ENCODE measurements at regions not wholly inside any gene's neighbourhood (a gene's known extent, or its start where the extent isn't known, plus 50 kb on each side); places are given as distances from the start of the nearest gene placed in this dataset.
"Not testable (repeated sequence)": the region's sequence is repeated elsewhere in the genome, so short reads cannot be mapped to it uniquely, and the experiment has no call there.

DNA sequence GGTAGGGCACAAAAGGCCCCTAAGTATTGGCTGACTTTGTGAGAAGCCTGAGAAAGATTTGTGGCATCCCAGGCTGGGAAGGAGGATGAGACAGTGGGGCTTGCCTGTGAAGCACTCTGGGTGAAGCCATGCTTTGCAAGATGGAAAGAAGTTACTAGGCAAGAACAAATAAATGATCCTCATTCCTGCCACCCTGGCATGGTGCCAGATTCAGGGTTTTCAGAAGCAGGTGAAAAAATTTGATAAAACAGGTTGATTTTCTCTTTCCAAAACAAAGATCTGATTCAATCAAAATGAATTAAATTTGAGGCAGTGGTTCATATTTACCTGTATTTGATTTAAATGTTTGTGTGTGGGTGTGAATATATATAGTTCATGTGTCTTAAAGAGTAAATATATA, 386.9 kb upstream of the PROX1 start:
- no peaks in the 10 kb centered on the region for H3K4me1 Mint-ChIP-seq
- DNase-seq (ENCODE audit: low spot score in 2 of 2) (no peak), ATAC-seq (replicated peaks; ENCODE audit: extremely low read depth, poor library complexity, severe bottlenecking) (no peak)
- H3K27ac Mint-ChIP-seq (ENCODE audit: low read depth) = no peak overlapping the region
- no peak overlapping the region for H3K4me3 Mint-ChIP-seq
- H3K36me3 Mint-ChIP-seq (ENCODE audit: insufficient read depth) = no peaks in the 10 kb centered on the region
- peaks cover 8% of the 10 kb centered on the region for H3K9me3 Mint-ChIP-seq
- H3K27me3 Mint-ChIP-seq = no peaks in the 10 kb centered on the region

- ATAC-seq (replicated peaks; ENCODE audit: extremely low read depth, poor library complexity, severe bottlenecking); H3K36me3 Mint-ChIP-seq (ENCODE audit: insufficient read depth); H3K27me3 Mint-ChIP-seq; DNase-seq (ENCODE audit: low spot score in 2 of 2); H3K4me1 Mint-ChIP-seq; H3K27ac Mint-ChIP-seq (ENCODE audit: low read depth); H3K4me3 Mint-ChIP-seq; H3K9me3 Mint-ChIP-seq: not testable (repeated sequence)
Observed at GRCh38 chr1:213601705-213602104, 386.1 kb upstream of the PROX1 start.

DNA sequence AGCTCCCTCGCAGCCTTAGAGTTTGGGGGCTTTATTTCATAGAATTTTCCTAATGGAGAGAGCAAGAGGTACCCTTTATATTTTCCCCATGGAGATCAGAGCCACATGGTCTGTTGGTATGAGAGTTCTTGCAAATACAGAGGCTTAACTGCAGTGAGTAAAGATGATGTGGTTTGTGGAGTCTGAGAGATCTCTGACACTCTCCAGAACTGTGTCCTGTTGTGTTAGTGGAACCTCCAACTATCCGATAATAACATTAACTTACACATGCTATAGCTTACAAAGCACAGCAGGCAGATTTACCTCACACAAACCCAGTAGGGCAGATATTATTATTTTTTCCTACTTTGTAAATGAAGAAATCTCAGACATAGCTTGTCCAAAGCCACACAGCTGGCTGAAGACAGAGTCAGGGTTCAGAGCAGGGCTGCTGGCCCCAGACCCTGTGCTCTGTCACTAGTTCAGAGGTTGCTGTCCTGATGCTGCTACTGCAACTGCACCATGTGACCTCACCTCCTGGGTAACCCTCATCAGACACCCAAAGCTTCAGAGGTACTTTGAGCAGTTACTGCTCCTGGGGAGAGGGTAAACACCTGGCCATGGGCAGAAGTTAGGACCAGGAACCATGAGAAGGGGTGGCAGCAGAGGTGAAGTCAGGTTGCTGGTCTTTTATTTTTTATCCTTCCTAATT, 384.8 kb upstream of the PROX1 start:
- H3K4me3 Mint-ChIP-seq = no peak overlapping the region
- DNase-seq (ENCODE audit: low spot score in 2 of 2) = no peak
- no peak overlapping the region for H3K27ac Mint-ChIP-seq (ENCODE audit: low read depth)
- ATAC-seq (replicated peaks; ENCODE audit: extremely low read depth, poor library complexity, severe bottlenecking) = no peak
- no peaks in the 10 kb centered on the region for H3K27me3 Mint-ChIP-seq
- H3K36me3 Mint-ChIP-seq (ENCODE audit: insufficient read depth) = no peaks in the 10 kb centered on the region
- no peaks in the 10 kb centered on the region for H3K4me1 Mint-ChIP-seq
- no peaks in the 10 kb centered on the region for H3K9me3 Mint-ChIP-seq

DNA sequence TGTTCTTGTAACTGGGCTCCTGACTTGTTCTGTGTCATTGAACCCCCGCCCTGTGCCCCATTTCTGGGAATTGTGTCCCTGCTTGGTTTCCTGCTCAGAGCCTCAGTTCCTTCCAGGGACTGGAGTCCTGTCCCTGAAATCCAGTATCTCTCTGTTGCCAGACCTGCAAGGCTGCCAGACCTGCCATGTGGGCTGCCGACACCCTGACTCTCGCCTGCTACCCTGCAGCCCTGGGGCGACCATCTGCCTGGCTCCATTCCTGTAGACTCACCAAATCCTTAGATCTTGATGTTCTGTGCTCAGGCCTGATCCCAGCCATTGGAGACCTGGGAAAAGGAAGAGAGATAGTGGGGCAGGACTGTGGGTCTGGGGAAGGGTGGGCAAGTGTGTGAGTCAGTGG, 383.3 kb upstream of the PROX1 start:
- ATAC-seq (replicated peaks; ENCODE audit: extremely low read depth, poor library complexity, severe bottlenecking) (no peak), DNase-seq (ENCODE audit: low spot score in 2 of 2) (no peak)
- no peaks in the 10 kb centered on the region for H3K9me3 Mint-ChIP-seq
- no peak overlapping the region for H3K4me3 Mint-ChIP-seq
- H3K36me3 Mint-ChIP-seq (ENCODE audit: insufficient read depth) = no peaks in the 10 kb centered on the region
- H3K27ac Mint-ChIP-seq (ENCODE audit: low read depth) = no peak overlapping the region
- H3K4me1 Mint-ChIP-seq = no peaks in the 10 kb centered on the region
- no peaks in the 10 kb centered on the region for H3K27me3 Mint-ChIP-seq

DNA sequence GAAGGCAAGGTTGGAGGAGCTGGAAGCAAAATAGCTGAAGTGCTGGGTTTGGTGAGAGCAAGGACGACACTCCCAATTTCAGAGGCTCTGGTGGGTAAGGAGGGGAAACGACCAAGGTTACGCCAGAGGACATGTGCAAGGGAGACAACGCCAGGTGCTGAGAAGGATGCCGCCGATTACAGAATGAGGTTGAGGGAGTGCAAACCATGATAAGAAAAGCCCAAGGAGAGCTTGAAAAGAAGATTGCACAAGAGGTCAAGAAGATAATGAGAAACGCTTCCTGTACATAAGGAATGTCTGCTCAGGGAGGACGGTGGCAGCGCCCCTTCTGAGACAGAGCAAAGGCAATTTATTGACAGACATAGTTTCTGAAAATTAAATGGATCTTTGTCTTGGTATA, 382.0 kb upstream of the PROX1 start:
- Mint-ChIP-seq H3K4me1 (no peaks in the 10 kb centered on the region), H3K27ac (ENCODE audit: low read depth) (no peak overlapping the region), H3K27me3 (no peaks in the 10 kb centered on the region), H3K4me3 (no peak overlapping the region), H3K36me3 (ENCODE audit: insufficient read depth) (no peaks in the 10 kb centered on the region), H3K9me3 (no peaks in the 10 kb centered on the region)
- no peak for DNase-seq (ENCODE audit: low spot score in 2 of 2)
- no peak for ATAC-seq (replicated peaks; ENCODE audit: extremely low read depth, poor library complexity, severe bottlenecking)

DNA sequence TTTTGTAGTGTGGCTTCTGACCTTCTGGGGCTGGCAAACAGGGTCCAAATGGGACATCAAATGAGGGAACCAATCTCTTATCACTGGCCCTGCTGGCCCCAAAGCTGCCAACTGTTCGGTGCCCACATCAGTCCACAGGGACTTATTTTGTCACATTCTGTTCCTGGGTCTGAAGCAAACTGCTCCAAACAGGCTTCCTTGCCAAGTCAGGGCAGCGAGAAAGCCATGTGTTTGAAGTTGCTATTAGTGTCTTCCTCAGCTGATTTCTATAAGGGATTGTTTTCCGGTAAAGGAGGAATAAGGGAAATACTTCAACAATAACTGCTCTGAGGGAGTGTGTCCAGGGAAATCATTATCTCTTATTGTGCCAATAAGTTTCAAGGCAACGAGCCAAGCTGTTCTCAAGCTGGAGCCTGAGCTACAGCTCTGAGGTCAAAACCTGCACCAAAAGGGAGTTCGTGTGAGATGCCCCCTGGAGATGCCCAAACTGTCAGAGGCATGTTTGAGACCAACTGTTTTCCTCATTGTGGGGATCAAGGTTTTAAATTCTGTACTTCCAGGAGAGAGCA, 381.4 kb upstream of the PROX1 start:
- ATAC-seq (replicated peaks; ENCODE audit: extremely low read depth, poor library complexity, severe bottlenecking) (no peak), DNase-seq (ENCODE audit: low spot score in 2 of 2) (no peak)
- H3K36me3 Mint-ChIP-seq (ENCODE audit: insufficient read depth) = no peaks in the 10 kb centered on the region
- H3K27ac Mint-ChIP-seq (ENCODE audit: low read depth) = no peak overlapping the region
- H3K4me3 Mint-ChIP-seq = no peak overlapping the region
- no peaks in the 10 kb centered on the region for H3K27me3 Mint-ChIP-seq
- H3K9me3 Mint-ChIP-seq = no peaks in the 10 kb centered on the region
- no peaks in the 10 kb centered on the region for H3K4me1 Mint-ChIP-seq

GRCh38 chr1:213613549-213613948, 374.2 kb upstream of the PROX1 start:
- ATAC-seq (replicated peaks; ENCODE audit: extremely low read depth, poor library complexity, severe bottlenecking) (no peak), DNase-seq (ENCODE audit: low spot score in 2 of 2) (no peak)
- Mint-ChIP-seq H3K9me3 (no peaks in the 10 kb centered on the region), H3K27me3 (peaks cover 9% of the 10 kb centered on the region), H3K36me3 (ENCODE audit: insufficient read depth) (no peaks in the 10 kb centered on the region), H3K4me3 (no peak overlapping the region), H3K4me1 (no peaks in the 10 kb centered on the region), H3K27ac (ENCODE audit: low read depth) (no peak overlapping the region)

- H3K9me3 Mint-ChIP-seq = no peaks in the 10 kb centered on the region
- no peaks in the 10 kb centered on the region for H3K36me3 Mint-ChIP-seq (ENCODE audit: insufficient read depth)
- H3K4me1 Mint-ChIP-seq = no peaks in the 10 kb centered on the region
- no peak for ATAC-seq (replicated peaks; ENCODE audit: extremely low read depth, poor library complexity, severe bottlenecking)
- no peak for DNase-seq (ENCODE audit: low spot score in 2 of 2)
- no peak overlapping the region for H3K4me3 Mint-ChIP-seq
- H3K27ac Mint-ChIP-seq (ENCODE audit: low read depth) = no peak overlapping the region
- H3K27me3 Mint-ChIP-seq = peaks cover 9% of the 10 kb centered on the region
Observed at GRCh38 chr1:213615226-213615916, 372.4 kb upstream of the PROX1 start.

- no peak for ATAC-seq (replicated peaks; ENCODE audit: extremely low read depth, poor library complexity, severe bottlenecking)
- peaks cover 9% of the 10 kb centered on the region for H3K27me3 Mint-ChIP-seq
- no peak for DNase-seq (ENCODE audit: low spot score in 2 of 2)
- H3K9me3 Mint-ChIP-seq = no peaks in the 10 kb centered on the region
- no peaks in the 10 kb centered on the region for H3K36me3 Mint-ChIP-seq (ENCODE audit: insufficient read depth)
- no peaks in the 10 kb centered on the region for H3K4me1 Mint-ChIP-seq
- no peak overlapping the region for H3K27ac Mint-ChIP-seq (ENCODE audit: low read depth)
- no peak overlapping the region for H3K4me3 Mint-ChIP-seq
Observed at GRCh38 chr1:213617133-213617532, 370.6 kb upstream of the PROX1 start.

GRCh38 chr1:213618094-213618493, 369.7 kb upstream of the PROX1 start:
- H3K4me1 Mint-ChIP-seq = no peaks in the 10 kb centered on the region
- no peak for DNase-seq (ENCODE audit: low spot score in 2 of 2)
- H3K36me3 Mint-ChIP-seq (ENCODE audit: insufficient read depth) = no peaks in the 10 kb centered on the region
- H3K27ac Mint-ChIP-seq (ENCODE audit: low read depth) = no peak overlapping the region
- H3K4me3 Mint-ChIP-seq = no peak overlapping the region
- no peak for ATAC-seq (replicated peaks; ENCODE audit: extremely low read depth, poor library complexity, severe bottlenecking)
- H3K9me3 Mint-ChIP-seq = no peaks in the 10 kb centered on the region
- H3K27me3 Mint-ChIP-seq = peaks cover 6% of the 10 kb centered on the region

DNA sequence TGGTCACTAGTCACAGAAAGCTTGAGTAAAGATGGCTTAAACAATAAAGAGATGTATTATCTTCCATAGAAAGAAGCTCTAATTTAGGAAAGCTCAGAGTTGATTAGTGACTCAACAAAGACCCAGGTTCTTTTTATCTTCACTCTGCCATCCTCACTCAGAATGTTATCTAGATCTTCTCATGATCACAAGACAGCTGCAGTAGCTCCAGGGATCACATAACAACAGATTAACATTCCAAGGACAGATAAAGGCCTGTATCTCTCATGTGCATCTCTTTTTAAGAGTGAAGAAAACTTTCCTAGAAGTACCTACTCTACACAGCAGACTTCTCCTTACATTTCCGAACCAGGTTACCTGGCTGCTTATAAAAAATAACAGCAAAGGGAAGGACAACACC, 368.7 kb upstream of the PROX1 start:
- no peak overlapping the region for H3K4me3 Mint-ChIP-seq

GRCh38 chr1:213621077-213621476, 366.7 kb upstream of the PROX1 start:
- DNase-seq (ENCODE audit: low spot score in 2 of 2) = no peak
- Mint-ChIP-seq H3K4me1 (no peaks in the 10 kb centered on the region), H3K4me3 (no peak overlapping the region), H3K9me3 (no peaks in the 10 kb centered on the region), H3K27me3 (peaks cover 12% of the 10 kb centered on the region), H3K36me3 (ENCODE audit: insufficient read depth) (no peaks in the 10 kb centered on the region), H3K27ac (ENCODE audit: low read depth) (no peak overlapping the region)
- ATAC-seq (replicated peaks; ENCODE audit: extremely low read depth, poor library complexity, severe bottlenecking) = no peak

More for the DNA sequence above, 368.7 kb upstream of the PROX1 start:
- no peak overlapping the region for H3K27ac Mint-ChIP-seq (ENCODE audit: low read depth)
- no peaks in the 10 kb centered on the region for H3K4me1 Mint-ChIP-seq
- peaks cover 12% of the 10 kb centered on the region for H3K27me3 Mint-ChIP-seq
- no peaks in the 10 kb centered on the region for H3K9me3 Mint-ChIP-seq
- DNase-seq (ENCODE audit: low spot score in 2 of 2) = no peak
- no peak for ATAC-seq (replicated peaks; ENCODE audit: extremely low read depth, poor library complexity, severe bottlenecking)
- H3K36me3 Mint-ChIP-seq (ENCODE audit: insufficient read depth) = no peaks in the 10 kb centered on the region

DNA sequence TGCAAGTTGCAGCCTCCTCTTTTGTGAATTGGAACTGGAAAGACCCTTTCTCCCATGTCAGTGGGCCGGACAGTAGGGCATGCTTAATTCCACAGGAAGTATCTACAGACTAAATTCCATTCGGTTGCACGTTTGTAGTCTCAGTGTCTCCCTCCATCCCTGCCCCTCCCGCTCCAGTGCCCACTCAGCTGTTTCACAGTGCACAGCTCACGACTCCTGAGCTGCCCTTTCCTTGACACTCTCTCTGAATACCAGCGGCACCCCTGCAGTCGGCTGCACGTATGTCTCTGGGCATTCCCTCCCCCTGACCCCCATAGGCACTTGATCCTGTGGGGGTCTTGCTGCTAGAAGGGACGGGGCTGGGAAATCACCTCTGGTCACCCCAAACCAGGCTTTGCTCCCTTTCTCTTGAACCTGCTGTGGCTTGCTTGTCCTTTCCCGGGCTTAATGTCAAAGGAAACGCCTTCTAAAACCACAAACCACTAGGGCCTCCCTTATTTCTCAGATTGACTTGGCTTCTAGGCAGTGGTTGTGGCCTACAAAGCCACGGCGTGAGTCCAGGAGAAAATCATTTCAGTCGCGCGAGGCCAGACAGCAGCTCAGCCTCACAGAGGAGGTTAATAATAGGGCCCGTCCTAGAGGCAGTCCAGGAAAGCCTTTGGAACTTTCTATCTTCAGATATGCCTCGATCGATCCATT, 365.3 kb upstream of the PROX1 start:
- H3K36me3 Mint-ChIP-seq (ENCODE audit: insufficient read depth) = no peaks in the 10 kb centered on the region
- no peaks in the 10 kb centered on the region for H3K9me3 Mint-ChIP-seq
- H3K4me3 Mint-ChIP-seq = no peak overlapping the region
- H3K27me3 Mint-ChIP-seq = peaks cover 12% of the 10 kb centered on the region
- H3K4me1 Mint-ChIP-seq = no peaks in the 10 kb centered on the region
- ATAC-seq (replicated peaks; ENCODE audit: extremely low read depth, poor library complexity, severe bottlenecking) (no peak), DNase-seq (ENCODE audit: low spot score in 2 of 2) (no peak)
- no peak overlapping the region for H3K27ac Mint-ChIP-seq (ENCODE audit: low read depth)

All from central memory CD8-positive, alpha-beta T cell (primary cell).